CD14-positive monocyte (primary cell): ENCODE measurements at regions not wholly inside any gene's neighbourhood (a gene's known extent, or its start where the extent isn't known, plus 50 kb on each side); places are given as distances from the start of the nearest gene placed in this dataset.

Experiments used
- DNase-seq, 3 donors: peaks; one replicate each; pipeline ENCODE4 v3.0.0-alpha.2; 2011 to 2022
- H2AFZ ChIP-seq: 2 replicates; pipeline ENCODE4 v1.6.0; 2012; ENCODE audit warnings: mild to moderate bottlenecking, low read depth, low read length, inconsistent platforms; ENCODE audit not compliant: insufficient read depth, poor library complexity, severe bottlenecking
- H3K27ac ChIP-seq, 2 donors: 1 replicate in 1 of 2; 2 replicates in 1 of 2; pipeline ENCODE4 v1.5.1; 2012 to 2013; ENCODE audit warnings: low read length in 2 of 2, control low read depth in 1 of 2, inconsistent platforms in 1 of 2, low read depth in 1 of 2, mild to moderate bottlenecking in 1 of 2
- H3K27me3 ChIP-seq, 2 donors: one replicate each; pipeline versions ENCODE4 v1.6.0 to v1.6.1; 2011 to 2013; ENCODE audit warnings: low read length in 2 of 2; ENCODE audit not compliant: control insufficient read depth in 2 of 2, insufficient read depth in 2 of 2
- H3K36me3 ChIP-seq, 2 donors: replicated peaks in 1 of 2; 1 replicate in 1 of 2; 2 replicates in 1 of 2; pipeline versions ENCODE4 v1.5.1 to v1.6.1; 2012 to 2013; ENCODE audit warnings: low read length in 2 of 2, control low read depth in 1 of 2, inconsistent platforms in 1 of 2, mild to moderate bottlenecking in 1 of 2; ENCODE audit not compliant: insufficient read depth in 2 of 2, control insufficient read depth in 1 of 2
- H3K4me1 ChIP-seq, 2 donors: 1 replicate in 1 of 2; 2 replicates in 1 of 2; pipeline versions ENCODE4 v1.5.1 to v1.6.1; 2012 to 2013; ENCODE audit warnings: low read length in 2 of 2, control low read depth in 1 of 2, inconsistent platforms in 1 of 2, mild to moderate bottlenecking in 1 of 2, moderate library complexity in 1 of 2; ENCODE audit not compliant: insufficient read depth in 2 of 2, control insufficient read depth in 1 of 2
- H3K4me2 ChIP-seq: replicated peaks from 2 replicates; pipeline ENCODE3; 2012; ENCODE audit warnings: low read length, moderate library complexity, mild to moderate bottlenecking; ENCODE audit not compliant: poor library complexity, severe bottlenecking; ENCODE audit errors: extremely low read depth
- H3K4me3 ChIP-seq, 3 experiments: fragments of 200-600 bp in 1 of 3; sonication (generic) in 1 of 3; replicated peaks in 1 of 3; 1 replicate in 2 of 3; 2 replicates in 1 of 3; pipeline ENCODE4 v1.5.1; 2011 to 2013; ENCODE audit warnings: low read length in 3 of 3, mild to moderate bottlenecking in 3 of 3, control low read depth in 2 of 3, low read depth in 2 of 3, inconsistent platforms in 1 of 3, moderate library complexity in 1 of 3
- H3K79me2 ChIP-seq: 2 replicates; pipeline ENCODE4 v1.6.0; 2012; ENCODE audit warnings: mild to moderate bottlenecking, control low read depth, inconsistent platforms, low read length, moderate library complexity; ENCODE audit not compliant: insufficient read depth
- H3K9ac ChIP-seq: 2 replicates; pipeline ENCODE4 v1.6.0; 2017; ENCODE audit warnings: low read length, mild to moderate bottlenecking; ENCODE audit not compliant: insufficient read depth, poor library complexity, severe bottlenecking
- H3K9me3 ChIP-seq, 2 donors: replicated peaks in 1 of 2; 1 replicate in 1 of 2; 2 replicates in 1 of 2; pipeline versions ENCODE4 v1.5.1 to v1.6.1; 2012 to 2013; ENCODE audit warnings: low read length in 2 of 2, control low read depth in 1 of 2; ENCODE audit not compliant: control insufficient read depth in 1 of 2, insufficient read depth in 1 of 2
- H4K20me1 ChIP-seq: 2 replicates; pipeline ENCODE4 v1.6.0; 2012; ENCODE audit warnings: mild to moderate bottlenecking, low read length, control low read depth, moderate library complexity; ENCODE audit not compliant: insufficient read depth
- H3K27ac Mint-ChIP-seq, 7 donors: one replicate each; pipeline ENCODE4 v1.8.0; 2020; ENCODE audit warnings: mild to moderate bottlenecking in 7 of 7, mixed read lengths in 7 of 7, moderate library complexity in 6 of 7, inconsistent platforms in 2 of 7
- H3K27me3 Mint-ChIP-seq, 3 donors: one replicate each; pipeline ENCODE4 v1.8.0; 2021 to 2022; ENCODE audit warnings: low read depth in 3 of 3, mild to moderate bottlenecking in 3 of 3, mixed read lengths in 3 of 3, moderate library complexity in 3 of 3, inconsistent platforms in 1 of 3
- H3K36me3 Mint-ChIP-seq, 2 donors: one replicate each; pipeline ENCODE4 v1.8.0; 2020; ENCODE audit warnings: mixed read lengths in 2 of 2, inconsistent platforms in 1 of 2, mild to moderate bottlenecking in 1 of 2
- H3K4me1 Mint-ChIP-seq: one replicate; pipeline ENCODE4 v1.8.0; 2020; ENCODE audit warnings: mild to moderate bottlenecking, mixed read lengths
- H3K4me3 Mint-ChIP-seq, 2 donors: one replicate each; pipeline ENCODE4 v1.8.0; 2020; ENCODE audit warnings: mild to moderate bottlenecking in 2 of 2, mixed read lengths in 2 of 2, moderate library complexity in 1 of 2
- H3K9me3 Mint-ChIP-seq, 7 donors: one replicate each; pipeline ENCODE4 v1.8.0; 2020 to 2022; ENCODE audit warnings: mixed read lengths in 7 of 7, mild to moderate bottlenecking in 6 of 7, moderate library complexity in 6 of 7, inconsistent platforms in 2 of 7
- CTCF ChIP-seq: fragments of 200-600 bp; IDR thresholded peaks from one replicate; pipeline ENCODE4 v1.8.0; 2022; ENCODE audit warnings: antibody characterized with exemption, mild to moderate bottlenecking
- WGBS: methylation state at CpG from one replicate; pipeline ENCODE4 v1.1.5; 2013; ENCODE audit warnings: missing lambda C conversion rate; ENCODE audit not compliant: insufficient coverage; 5-methylcytosine and 5-hydroxymethylcytosine counted together
- intact Hi-C, 2 donors: fragments of 100-400 bp; cut with micrococcal nuclease; formaldehyde crosslinking; loops; one replicate each; pipeline versions ENCODE4 v1.15.0 to v1.15.1; 2023

DNA sequence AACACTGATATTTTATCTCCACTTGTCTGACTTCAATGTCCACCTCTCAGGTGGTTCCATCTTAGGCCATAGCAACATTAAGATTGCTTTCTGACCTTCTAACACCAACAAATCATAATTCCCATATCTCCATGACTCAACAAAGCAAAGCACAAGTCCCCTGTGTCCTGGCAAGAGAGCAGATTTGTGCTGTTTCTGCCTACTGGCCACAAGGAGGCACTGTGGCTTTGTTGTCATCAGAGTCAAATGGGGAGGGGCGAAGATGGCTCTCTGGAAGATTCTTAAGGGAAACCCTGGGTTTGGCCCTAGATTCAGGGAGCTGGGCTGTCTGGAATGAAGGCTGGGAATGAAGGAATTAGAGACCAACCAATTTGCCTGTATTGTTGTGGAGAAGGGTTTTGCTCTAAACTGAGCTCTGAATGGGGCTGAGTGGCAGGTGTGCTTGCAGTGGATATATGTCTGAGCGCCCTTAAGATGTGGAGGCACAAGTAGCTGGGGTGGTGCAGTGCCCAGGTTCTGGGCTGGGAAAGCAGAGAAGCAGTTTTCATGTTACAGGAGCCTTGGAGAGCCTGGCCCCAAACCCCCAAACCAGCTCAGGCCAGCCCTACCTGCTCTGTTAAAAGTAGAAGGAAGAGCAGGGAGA is 154.8 kb upstream of the PRSS58 start:
- Histone ChIP-seq H3K4me2 (no peak overlapping the region), H3K36me3 (no peaks in the 10 kb centered on the region), H4K20me1 (no peaks in the 10 kb centered on the region), H3K9ac (no peak overlapping the region), H3K27me3 (no peaks in the 10 kb centered on the region), H3K4me3 (no peak overlapping the region), H3K4me1 (peaks cover 0 to 10% of the 10 kb centered on the region in 2 donors), H2AFZ (no peak overlapping the region), H3K79me2 (no peaks in the 10 kb centered on the region), H3K9me3 (no peaks in the 10 kb centered on the region), H3K27ac (no peak overlapping the region)
- 70% methylated on average over 2 of the region's 2 CpGs for WGBS
- no peaks in the 10 kb centered on the region for H3K36me3 Mint-ChIP-seq
- peak; percentile 81 for TF ChIP-seq CTCF
- H3K4me3 Mint-ChIP-seq: no peak overlapping the region
- DNase-seq: peak; percentile 48 to 72 (median 59)
- no peaks in the 10 kb centered on the region for H3K9me3 Mint-ChIP-seq
- intact Hi-C loops: no loop called here
- H3K27ac Mint-ChIP-seq: peak overlapping the region in 1 of 7 donors; percentile 26
- peaks cover 14% of the 10 kb centered on the region for H3K4me1 Mint-ChIP-seq
- no peaks in the 10 kb centered on the region for H3K27me3 Mint-ChIP-seq

DNA sequence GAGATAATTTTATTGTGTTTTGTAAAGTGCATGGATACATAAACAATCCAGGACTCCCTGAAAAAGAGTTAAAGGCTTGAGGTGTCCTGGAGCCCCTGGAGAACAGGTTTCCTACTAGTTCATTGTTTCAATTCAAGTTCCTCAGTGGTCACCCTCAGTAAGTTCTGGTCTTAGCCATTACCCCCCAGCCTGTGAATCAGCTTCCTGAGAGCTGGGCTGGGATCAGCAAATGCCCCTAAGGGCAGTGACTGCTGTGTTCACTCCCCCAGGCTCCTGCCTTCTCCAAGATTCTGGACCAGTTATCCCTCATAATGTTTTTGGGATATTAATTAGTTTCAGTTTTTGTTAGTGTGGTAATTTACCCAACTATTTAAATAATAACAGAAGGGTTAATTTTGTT is 151.6 kb upstream of the PRSS58 start:
- no peaks in the 10 kb centered on the region for H4K20me1 ChIP-seq
- intact Hi-C loops: no loop called here
- no peak overlapping the region for H3K4me3 Mint-ChIP-seq

More for the DNA sequence above, 151.6 kb upstream of the PRSS58 start:
- no peak for TF ChIP-seq CTCF
- H3K36me3 Mint-ChIP-seq: no peaks in the 10 kb centered on the region
- Histone ChIP-seq H3K79me2 (no peaks in the 10 kb centered on the region), H2AFZ (no peak overlapping the region), H3K27me3 (no peaks in the 10 kb centered on the region), H3K4me2 (no peak overlapping the region), H3K27ac (no peak overlapping the region), H3K9ac (no peak overlapping the region), H3K4me1 (peaks cover 0 to 10% of the 10 kb centered on the region in 2 donors), H3K4me3 (no peak overlapping the region), H3K36me3 (no peaks in the 10 kb centered on the region), H3K9me3 (no peaks in the 10 kb centered on the region)
- peak in 2 of 3 donors; percentile 6 to 45 for DNase-seq
- H3K27me3 Mint-ChIP-seq: no peaks in the 10 kb centered on the region
- no peak overlapping the region for H3K27ac Mint-ChIP-seq
- H3K4me1 Mint-ChIP-seq: peaks cover 14% of the 10 kb centered on the region
- H3K9me3 Mint-ChIP-seq: no peaks in the 10 kb centered on the region
